ENCODE measurements at regions not wholly inside any gene's neighbourhood (a gene's known extent, or its start where the extent isn't known, plus 50 kb on each side); places are given as distances from the start of the nearest gene placed in this dataset.

DNA sequence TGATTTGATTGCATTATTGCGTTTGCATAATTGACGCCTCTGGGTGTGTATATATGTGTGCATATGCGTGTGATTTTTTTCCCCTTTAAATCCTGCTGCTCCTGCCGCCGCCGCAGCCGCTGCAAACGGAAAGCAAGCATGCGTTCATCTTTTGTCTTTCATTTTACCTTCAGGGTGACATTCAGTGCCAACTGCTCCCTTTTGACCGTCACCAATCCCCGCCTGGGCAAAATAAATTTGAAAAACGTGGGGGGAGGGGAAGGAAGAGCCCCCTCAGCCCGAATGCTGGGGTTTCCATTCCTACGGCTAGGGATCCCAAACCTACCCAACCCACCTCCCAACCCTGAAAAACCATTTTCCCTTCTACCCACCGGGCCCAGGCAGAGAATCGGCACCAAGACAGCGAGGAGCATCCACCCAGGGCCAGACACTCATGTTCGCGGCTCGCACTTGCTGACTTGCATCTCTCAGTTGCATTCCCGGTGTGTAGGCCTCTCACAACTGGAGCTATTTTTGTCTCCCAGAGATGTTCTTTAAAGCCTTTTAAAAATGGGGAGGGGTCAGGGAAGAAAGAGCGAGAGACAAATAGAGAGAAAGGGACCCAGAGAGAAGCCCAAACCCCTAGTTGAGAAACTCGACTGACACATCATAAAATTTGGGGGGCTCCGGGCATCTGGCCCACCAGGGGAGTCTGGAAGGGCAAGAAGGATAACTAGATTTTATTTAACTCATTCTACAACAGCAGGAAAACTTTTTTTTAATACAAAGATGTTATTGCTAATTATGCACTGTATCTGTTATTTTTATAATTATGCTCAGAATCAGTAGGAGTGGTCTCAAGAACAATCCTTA lies 367.1 kb upstream of the ESRRG start (continued):
- TF ChIP-seq RELA (IDR thresholded peaks at IDR 0.05; ENCODE audit: borderline replicate concordance, partially characterized antibody) (no peak), TCF3 (IDR thresholded peaks at IDR 0.05; ENCODE audit: borderline replicate concordance, insufficient read depth, low read depth, low read length) (no peak), ZNF24 (IDR thresholded peaks at IDR 0.05) (no peak)
- TF ChIP-seq, protein P1, sequence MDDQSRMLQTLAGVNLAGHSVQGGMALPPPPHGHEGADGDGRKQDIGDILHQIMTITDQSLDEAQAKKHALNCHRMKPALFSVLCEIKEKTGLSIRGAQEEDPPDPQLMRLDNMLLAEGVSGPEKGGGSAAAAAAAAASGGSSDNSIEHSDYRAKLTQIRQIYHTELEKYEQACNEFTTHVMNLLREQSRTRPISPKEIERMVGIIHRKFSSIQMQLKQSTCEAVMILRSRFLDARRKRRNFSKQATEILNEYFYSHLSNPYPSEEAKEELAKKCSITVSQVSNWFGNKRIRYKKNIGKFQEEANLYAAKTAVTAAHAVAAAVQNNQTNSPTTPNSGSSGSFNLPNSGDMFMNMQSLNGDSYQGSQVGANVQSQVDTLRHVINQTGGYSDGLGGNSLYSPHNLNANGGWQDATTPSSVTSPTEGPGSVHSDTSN (IDR thresholded peaks at IDR 0.05; ENCODE audit: insufficient replicate concordance, low read depth, low read length), result no peak

DNA sequence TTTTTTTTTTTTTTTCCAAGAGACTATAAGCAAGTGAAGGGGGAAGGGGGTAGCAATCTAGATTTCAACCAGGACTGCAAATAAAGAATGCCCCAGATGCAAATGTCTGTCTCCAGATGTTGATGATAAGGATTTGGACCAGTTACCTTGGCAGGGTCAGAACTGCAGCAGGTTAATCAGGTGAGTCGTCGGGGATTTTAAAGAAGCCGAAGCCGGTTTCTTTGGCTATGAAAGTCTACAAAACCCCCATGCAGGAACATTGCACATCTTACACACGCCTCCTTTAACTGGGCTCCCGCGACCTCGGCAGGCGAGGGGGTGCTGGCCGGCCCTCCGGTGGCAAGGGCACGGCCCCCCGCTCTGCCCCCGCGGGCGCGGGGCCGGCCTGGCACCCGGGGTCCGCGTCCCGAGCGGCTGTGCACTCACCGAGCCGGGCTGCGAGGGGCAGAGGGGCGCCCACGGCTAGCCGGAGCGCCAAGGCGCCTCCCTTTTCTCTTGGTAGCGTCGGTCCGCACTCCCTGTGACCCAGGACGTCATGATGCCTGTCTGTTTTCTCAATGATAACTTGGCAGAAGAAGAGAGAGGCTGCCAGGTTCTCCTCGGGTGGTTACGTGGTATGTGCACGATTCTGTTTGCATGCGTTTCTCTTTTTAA lies 366.3 kb upstream of the ESRRG start:
- no peak overlapping the region for H2AFZ ChIP-seq (ENCODE audit: control insufficient read depth, low read depth, low read length)
- ChIA-PET POLR2A (no interaction called here), RAD21 (ENCODE audit: unreplicated experiment) (no interaction called here), SMC1A (ENCODE audit: uncharacterized antibody, unreplicated experiment) (no interaction called here), CTCF (no interaction called here)
- WGBS (ENCODE audit: insufficient coverage, insufficient replicate concordance, low lambda C conversion rate, missing lambda C conversion rate), result 4% methylated on average over 35 of the region's 39 CpGs
- no TSS peak for BruUV-seq (replicated peaks)
- H3K4me3 ChIP-seq, result no peak overlapping the region
- in situ Hi-C loops (cut with MboI), result no loop called here
- H3K27ac ChIP-seq (ENCODE audit: control insufficient read depth, insufficient read depth), result no peak overlapping the region
- H3K4me2 ChIP-seq (ENCODE audit: control insufficient read depth, insufficient read depth), result no peak overlapping the region
- H3K4me1 ChIP-seq (ENCODE audit: control insufficient read depth, insufficient read depth, low read length), result no peaks in the 10 kb centered on the region
- ATAC-seq (no peak), DNase-seq (ENCODE audit: low read depth, low spot score) (no peak), FAIRE-seq (no peak)
- H3K36me3 ChIP-seq (ENCODE audit: control insufficient read depth in 2 of 2, insufficient read depth in 2 of 2, low read length in 1 of 2), result no peaks in the 10 kb centered on the region
- intact Hi-C loops (cut with micrococcal nuclease; ENCODE audit: unreplicated experiment), result no loop called here
- H3K9ac ChIP-seq (ENCODE audit: control insufficient read depth, insufficient read depth, low read length), result no peak overlapping the region
- H3K79me2 ChIP-seq (ENCODE audit: control insufficient read depth, insufficient read depth, low read length), result no peaks in the 10 kb centered on the region
- no peaks in the 10 kb centered on the region for H4K20me1 ChIP-seq (ENCODE audit: control insufficient read depth, insufficient read depth)
- H3K27me3 ChIP-seq (replicated peaks in 1 of 2; ENCODE audit: control insufficient read depth in 2 of 2, insufficient read depth in 2 of 2, low read length in 1 of 2), result no peaks in the 10 kb centered on the region; a peak in 3 of 4 replicates
- H3K9me3 ChIP-seq (replicated peaks; ENCODE audit: control insufficient read depth, insufficient read depth, low read length), result no peaks in the 10 kb centered on the region
- TF ChIP-seq SUZ12 (IDR thresholded peaks at IDR 0.05; ENCODE audit: unreplicated experiment), result peak; percentile 28
- no peak for TF ChIP-seq SMC3 (IDR thresholded peaks at IDR 0.05; ENCODE audit: borderline replicate concordance, low read length)

Data from GM12878 (cell line).